Endometrium (tissue), 2 donors: ENCODE measurements at regions not wholly inside any gene's neighbourhood (a gene's known extent, or its start where the extent isn't known, plus 50 kb on each side); places are given as distances from the start of the nearest gene placed in this dataset.
"Not testable (repeated sequence)": the region's sequence is repeated elsewhere in the genome, so short reads cannot be mapped to it uniquely, and the experiment has no call there.

ENCODE experiments used
- FAIRE-seq: peaks from 2 replicates; lab custom pipeline; 2012; peaks lifted over from hg19 to GRCh38; lab: Jason Lieb, UNC
- donor health status: control.
- donor health status: control.

GRCh38 chr22:23437779-23438178 is 142.3 kb downstream of the IGLL1 start:
- FAIRE-seq = no peak

- not testable (repeated sequence) for FAIRE-seq
Observed at GRCh38 chr22:23437107-23437395, 143.0 kb downstream of the IGLL1 start.

DNA sequence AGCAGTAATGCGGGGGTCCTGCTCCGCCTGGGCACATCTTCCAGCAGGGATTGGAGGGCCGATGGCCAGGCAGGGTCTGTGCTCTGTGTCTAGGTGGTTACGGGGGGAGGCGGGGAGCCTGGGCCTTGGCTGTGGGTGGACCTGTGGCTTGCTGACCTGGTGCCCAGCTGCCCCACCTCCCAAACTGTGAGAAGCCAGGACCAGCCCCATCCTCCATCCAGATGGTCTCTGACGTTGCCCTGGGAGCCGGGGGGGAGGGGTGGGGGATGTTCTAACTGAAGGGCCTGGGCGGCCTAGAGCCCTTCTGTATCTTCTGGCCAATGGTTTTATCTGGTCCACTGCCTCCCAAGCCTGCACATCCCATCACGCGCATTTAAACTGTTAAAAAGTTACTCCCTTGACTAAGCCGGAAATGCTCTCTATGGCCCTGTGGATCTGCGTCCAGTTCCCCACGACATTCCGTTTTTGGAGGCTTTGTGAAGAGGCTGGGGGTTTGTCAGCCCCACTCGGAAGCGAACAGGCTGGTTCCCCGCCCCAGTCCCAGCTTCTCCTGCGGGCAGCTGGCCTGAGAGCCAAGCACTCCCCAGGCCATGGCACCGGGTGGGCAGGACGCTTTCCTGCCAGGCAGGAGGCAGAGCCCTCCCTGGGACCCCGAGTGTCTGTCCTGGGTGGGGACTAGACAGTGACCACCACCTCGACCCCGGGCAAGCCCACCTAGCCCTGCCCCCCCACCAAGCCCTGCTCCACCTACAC is 143.6 kb downstream of the IGLL1 start:
- FAIRE-seq = not testable (repeated sequence)

DNA sequence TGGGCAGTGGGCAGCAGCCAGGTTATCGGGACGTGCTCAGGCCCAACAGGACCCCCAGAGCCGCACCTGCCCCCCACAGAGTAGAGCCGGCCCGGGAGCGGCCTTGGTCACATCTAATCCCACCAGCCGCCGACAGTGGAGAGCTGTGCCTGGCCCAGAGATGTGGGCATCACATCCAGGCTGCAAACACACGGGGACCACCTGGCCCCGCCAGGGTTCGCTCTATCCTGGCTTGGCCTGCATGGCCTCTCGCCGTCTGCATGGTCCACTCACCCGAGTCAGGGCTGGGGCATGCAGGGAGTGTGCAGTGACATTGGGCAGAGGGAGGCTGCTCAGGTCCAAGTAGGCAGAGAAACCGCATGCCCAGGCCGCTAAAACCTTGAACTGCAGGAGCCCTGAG is 144.9 kb downstream of the IGLL1 start:
- not testable (repeated sequence) for FAIRE-seq

DNA sequence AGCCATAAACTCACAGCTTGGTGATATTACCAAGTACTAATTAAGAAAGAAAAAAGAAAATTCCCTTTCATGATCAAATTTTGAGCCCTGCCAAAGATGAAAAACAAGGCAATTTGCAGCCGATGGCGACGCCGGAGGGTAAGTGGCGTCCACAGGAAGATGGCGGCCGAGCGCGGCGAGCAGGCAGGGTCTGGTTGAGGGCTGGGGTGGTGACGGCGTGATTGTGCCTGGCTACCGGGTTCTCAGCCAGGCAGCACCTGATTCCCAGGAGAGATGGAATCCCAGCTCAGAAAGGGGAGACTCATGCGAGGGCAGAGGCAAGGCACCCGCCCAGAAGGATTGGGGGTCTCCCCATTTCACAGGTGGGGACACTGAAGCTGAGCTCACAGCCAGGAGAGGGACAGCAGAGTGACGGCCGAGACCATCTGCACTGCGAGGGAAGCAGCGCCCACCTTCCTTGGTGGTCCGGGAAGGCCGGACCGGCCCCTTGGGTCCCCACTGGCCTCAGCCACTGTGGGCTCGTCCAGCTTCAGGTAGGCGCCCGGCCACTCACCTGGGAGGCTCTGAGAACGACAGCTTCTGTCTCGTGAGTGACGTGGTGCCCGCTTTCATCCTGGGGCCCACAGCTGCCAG is 145.8 kb downstream of the IGLL1 start:
- not testable (repeated sequence) for FAIRE-seq

DNA sequence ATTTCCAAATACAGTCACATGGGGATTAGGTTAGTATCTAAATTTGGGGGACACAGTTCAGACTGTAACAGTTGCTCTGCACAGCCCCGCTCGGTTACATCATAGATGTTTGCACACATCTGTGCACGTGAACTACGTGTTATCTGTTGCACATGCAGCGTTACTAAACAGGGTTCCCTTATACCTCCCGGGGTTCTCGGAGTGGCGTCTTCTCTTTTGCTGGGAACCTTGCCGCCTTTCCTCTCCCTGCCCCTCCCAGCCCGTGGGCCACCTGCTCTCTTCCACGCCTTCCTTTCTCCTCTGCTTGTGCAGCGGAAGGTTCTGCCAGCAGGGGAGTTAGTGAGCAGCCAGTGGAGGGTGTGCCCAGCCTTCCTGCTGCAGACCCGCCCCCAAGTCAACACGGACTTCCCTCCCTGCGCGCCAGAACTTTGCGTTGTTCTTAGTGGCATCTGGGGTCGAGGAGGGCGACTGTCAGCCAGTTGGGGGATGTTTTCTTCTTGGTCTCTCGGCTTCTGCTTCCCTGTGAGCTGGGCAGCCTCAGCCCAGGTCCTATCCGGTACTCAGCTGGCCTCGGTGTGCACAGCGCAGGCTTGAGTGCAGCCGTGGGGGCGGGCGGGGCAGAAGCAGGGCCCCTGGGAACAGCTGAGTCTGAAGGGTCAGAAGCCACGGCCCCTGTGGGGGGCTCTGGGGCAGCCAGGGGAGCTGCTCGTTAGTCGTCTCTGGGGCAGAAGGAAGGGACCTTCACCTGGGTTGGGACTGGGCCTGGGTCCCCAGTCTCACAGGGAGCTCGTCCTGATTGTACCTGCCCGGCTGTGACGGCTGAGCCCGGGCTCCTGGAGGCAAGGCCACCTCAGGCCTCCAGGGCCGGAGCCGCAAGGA is 146.7 kb downstream of the IGLL1 start:
- FAIRE-seq = not testable (repeated sequence)

DNA sequence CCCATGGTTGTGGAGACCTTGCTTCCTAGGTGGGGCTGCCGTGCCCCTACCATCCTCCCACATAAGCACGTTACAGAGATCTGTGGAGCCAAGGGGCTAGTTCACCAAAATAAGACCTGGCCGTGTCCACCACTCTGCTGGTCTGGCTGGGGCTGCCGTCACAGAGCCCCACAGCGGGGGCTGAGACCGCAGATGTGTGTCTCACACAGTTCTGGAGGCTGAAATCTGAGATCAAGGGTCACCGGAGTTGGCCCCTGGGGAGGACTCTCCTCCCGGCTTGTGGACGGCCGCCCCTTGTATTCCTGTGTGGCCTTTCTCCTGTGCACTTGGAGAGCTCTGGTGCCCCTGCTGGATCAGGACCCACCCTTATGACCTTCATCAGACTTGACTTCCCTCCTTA is 147.4 kb downstream of the IGLL1 start:
- not testable (repeated sequence) for FAIRE-seq

- FAIRE-seq = no peak
Observed at GRCh38 chr22:23431337-23432072, 148.6 kb downstream of the IGLL1 start.

DNA sequence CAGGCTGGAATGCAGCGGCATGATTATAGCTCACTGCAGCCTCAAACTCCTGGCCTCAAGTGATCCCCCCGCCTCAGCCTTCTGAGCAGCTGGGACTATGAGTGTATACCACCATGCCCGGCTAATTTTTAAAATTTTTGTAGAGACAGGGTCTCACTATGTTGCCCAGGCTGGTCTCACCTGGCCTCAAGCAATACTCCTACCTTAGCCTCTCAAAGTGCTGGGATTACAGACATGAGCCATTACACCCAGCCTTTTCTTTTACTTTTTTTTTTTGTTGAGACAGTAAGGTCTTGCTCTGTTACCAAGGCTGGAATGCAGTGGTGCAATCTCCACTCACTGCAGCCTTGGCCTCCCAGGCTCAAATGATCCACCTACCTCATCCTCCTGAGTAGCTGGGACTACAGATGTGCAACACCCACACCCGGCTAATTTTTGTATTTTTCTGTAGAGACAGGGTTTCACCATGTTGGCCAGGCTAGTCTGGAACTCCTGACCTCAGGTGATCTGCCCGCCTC is 155.5 kb downstream of the IGLL1 start:
- not testable (repeated sequence) for FAIRE-seq

DNA sequence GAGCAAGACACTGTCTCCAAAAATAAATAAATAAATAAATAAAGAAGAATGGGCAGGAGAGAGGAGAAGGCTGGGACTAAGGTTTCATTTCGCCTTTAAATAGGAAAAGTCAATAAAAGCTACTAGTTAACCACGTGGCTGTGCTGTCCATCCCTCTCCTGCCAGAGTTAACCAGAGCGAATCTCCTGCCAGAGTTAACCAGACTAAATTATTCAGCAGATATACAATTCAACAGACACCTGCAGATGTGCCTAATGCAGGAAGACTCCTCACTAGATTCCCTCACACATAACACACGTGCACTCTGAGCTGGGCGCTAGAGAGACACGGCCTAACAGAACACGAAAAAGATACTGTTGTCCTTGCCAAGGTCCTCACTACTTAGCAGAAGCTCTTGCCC is 156.1 kb downstream of the IGLL1 start:
- FAIRE-seq = no peak

DNA sequence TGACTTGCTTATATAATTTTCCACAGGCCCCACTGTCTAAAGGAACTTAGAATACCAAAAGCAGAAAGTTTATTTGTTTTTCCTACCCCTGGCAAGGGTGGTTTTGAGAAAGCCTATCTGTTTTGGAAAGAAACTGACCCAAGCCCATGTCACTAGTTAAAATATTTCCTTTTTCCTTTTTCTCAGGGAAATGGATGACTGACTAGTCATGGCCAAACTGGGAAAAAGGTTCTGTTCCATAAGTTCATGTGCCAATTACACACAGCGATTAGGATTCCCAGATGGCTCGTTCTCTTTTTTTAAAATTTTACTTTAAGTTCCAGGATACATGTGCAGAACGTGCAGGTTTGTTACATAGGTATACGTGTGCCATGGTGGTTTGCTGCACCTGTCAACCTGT is 157.8 kb downstream of the IGLL1 start:
- FAIRE-seq = not testable (repeated sequence)

GRCh38 chr22:23421300-23421699 is 158.8 kb downstream of the IGLL1 start:
- not testable (repeated sequence) for FAIRE-seq

- no peak for FAIRE-seq
Observed at GRCh38 chr22:23419931-23420330, 160.2 kb downstream of the IGLL1 start.

- no peak for FAIRE-seq
Observed at GRCh38 chr22:23419171-23419570, 160.9 kb downstream of the IGLL1 start.

DNA sequence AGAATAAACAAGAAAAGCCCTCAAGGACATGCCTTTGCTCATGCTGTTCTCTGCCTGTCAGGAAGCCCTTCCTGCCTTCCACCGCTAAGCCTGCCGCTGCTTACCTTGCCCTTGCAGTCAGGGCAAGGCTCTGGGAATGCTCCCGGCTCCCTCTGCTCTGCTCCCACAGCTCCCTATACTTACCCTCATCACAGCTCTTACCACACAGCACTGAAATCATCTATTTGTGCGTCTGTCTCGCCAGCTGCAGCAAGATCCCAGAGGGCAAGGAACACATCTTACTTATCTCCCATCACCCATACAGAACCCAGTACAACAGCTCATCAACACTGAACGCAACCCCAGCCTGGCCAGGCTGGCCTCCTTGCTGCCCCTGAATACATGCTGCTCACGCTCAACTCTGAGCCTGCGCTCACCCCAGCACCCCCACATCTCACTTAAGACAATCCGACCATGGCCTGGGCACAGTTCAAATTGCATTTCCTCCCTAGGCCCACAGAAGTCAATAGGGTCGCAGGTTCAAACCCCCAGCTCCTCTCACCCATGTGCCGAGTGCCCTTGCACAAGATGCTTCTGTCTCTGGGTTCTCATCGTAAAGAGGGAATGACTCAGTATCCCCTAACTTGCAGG is 161.8 kb downstream of the IGLL1 start:
- no peak for FAIRE-seq

GRCh38 chr22:23417327-23417726 is 162.8 kb downstream of the IGLL1 start:
- FAIRE-seq = not testable (repeated sequence)

DNA sequence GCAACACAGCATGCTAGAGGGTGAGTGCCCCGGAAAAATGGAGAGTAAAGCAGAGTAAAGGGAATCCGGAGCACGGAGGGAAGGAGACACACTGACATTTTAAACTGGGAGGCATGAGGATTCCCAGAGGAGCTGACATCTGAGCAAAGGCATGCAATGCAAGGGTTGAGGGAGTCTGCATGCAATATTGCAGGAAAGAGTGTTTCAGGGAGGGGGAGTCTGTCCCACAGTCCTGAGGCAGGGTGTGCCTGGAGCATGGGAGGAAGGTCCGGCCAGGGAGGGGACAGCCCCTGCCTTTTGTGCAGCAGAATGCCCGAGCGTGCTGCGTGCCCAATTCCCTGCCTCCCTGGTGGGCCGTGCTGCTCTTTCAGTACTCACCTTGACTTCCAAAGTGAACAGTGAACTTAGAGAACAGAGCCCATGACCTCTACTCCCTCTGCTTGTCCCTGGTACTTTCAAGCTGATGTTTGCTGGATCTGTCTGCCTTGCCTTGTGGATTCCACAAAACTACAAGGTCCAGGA is 163.9 kb downstream of the IGLL1 start:
- FAIRE-seq = not testable (repeated sequence)

DNA sequence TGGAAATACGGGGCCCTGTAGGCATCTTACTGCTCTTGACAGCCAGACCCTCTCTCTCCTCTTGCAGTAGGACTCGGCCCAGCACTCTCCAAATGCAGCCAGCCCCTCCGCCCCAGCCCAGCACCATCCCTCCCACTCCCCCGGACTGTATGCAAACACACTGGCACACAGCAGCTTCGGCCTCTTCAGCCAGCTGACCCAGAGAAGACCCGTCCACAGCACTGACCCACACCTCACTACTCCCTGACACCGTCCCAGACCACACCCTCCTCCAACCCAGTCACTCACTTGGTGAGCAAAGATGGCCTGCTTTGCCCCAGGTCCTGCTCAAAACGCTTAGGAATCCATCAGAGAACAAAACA is 164.6 kb downstream of the IGLL1 start:
- no peak for FAIRE-seq

- no peak for FAIRE-seq
Observed at GRCh38 chr22:23414727-23415489, 165.2 kb downstream of the IGLL1 start.

DNA sequence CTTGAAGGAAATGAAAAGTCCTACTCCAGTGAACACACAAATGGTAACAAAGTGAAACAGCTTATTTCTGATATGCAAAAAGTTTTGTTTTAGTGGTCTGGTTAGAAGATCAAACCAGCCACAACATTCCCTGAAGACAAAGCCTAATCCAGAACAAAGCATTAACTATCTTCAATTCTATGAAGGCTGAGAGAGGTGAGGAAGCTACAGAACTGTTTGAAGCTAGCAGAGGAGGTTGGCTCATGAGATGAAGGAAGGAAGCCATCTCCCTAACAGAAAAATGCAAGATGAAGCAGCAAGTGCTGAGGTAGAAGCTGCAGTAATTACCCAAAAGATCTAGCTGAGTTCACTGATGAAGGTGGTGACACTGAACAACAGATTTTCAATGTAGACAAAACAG is 168.4 kb downstream of the IGLL1 start:
- FAIRE-seq = no peak

DNA sequence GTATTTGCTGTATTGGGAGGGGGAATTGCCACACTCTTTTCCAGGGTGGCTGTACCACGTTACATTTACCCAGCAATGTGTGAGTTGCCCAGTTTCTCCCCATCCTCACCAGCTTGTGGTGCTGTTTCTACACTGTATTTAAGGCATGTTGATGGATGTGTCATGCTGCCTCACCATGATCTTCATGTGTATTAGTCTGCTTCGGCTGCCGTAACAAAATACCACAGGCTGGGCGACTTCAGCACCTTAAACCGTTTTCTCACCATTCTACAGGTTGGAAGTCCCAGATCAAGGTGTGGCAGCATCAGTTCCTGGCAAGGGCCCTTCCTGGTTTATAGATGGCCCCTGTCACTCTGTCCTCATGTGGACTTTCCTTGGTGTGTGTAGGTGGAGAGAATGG is 169.7 kb downstream of the IGLL1 start:
- no peak for FAIRE-seq
